SK-N-SH (cell line): ENCODE measurements at regions not wholly inside any gene's neighbourhood (a gene's known extent, or its start where the extent isn't known, plus 50 kb on each side); places are given as distances from the start of the nearest gene placed in this dataset.

Source experiments
- CTCF ChIA-PET: fragments of 300-600, 350-600 bp; formaldehyde crosslinking; extraction: SDS; loops from one replicate; lab custom pipeline; 2021; lab: Yijun Ruan, JAX
- POLR2A ChIA-PET: fragments of 350-600 bp; sonication (Branson Sonifier 250); formaldehyde crosslinking; extraction: SDS; loops from one replicate; lab custom pipeline; 2020; ENCODE audit warnings: antibody characterized with exemption, inconsistent platforms; lab: Yijun Ruan, JAX
- DNase-seq: peaks from one replicate; pipeline ENCODE4 v3.0.0; 2012
- H2AFZ ChIP-seq: fragments of 200-600 bp; sonication (generic); 2 replicates; pipeline ENCODE4 v1.8.1; 2016; ENCODE audit warnings: antibody characterized with exemption, mild to moderate bottlenecking, low read depth
- H3F3A ChIP-seq: fragments of 200-600 bp; sonication (generic); replicated peaks from 2 replicates; pipeline ENCODE3; 2016; ENCODE audit warnings: antibody characterized with exemption, mild to moderate bottlenecking; ENCODE audit not compliant: insufficient read depth
- H3K27ac ChIP-seq, 2 experiments: fragments of 200-500 bp in 1 of 2; fragments of 200-600 bp in 1 of 2; sonication (Bioruptor generic) in 1 of 2; sonication (generic), shearing (Covaris generic) in 1 of 2; 2 replicates each; pipeline versions ENCODE4 v1.5.1 to v1.6.1; 2014 to 2016; ENCODE audit warnings: low read depth in 2 of 2, inconsistent platforms in 1 of 2, low read length in 1 of 2, mild to moderate bottlenecking in 1 of 2, mixed read lengths in 1 of 2
- H3K27me3 ChIP-seq: fragments of 200-600 bp; sonication (generic), shearing (Covaris generic); 2 replicates; pipeline ENCODE4 v1.6.1; 2016; ENCODE audit warnings: mixed run types; ENCODE audit not compliant: insufficient read depth
- H3K36me3 ChIP-seq, 2 experiments: fragments of 200-500 bp in 1 of 2; fragments of 200-600 bp in 1 of 2; sonication (Bioruptor generic) in 1 of 2; sonication (generic) in 1 of 2; replicated peaks in 1 of 2; 2 replicates each; pipeline versions ENCODE3 to v1.5.1; 2014 to 2016; ENCODE audit warnings: low read length in 1 of 2, mild to moderate bottlenecking in 1 of 2; ENCODE audit not compliant: insufficient read depth in 2 of 2, control insufficient read depth in 1 of 2
- H3K4me1 ChIP-seq, 2 experiments: fragments of 200-500 bp in 1 of 2; fragments of 200-600 bp in 1 of 2; sonication (Bioruptor generic) in 1 of 2; sonication (generic), shearing (Covaris generic) in 1 of 2; 2 replicates each; pipeline versions ENCODE4 v1.5.1 to v1.6.1; 2014 to 2016; ENCODE audit warnings: low read depth in 1 of 2, low read length in 1 of 2, mixed run types in 1 of 2; ENCODE audit not compliant: insufficient read depth in 2 of 2, control insufficient read depth in 1 of 2
- H3K4me2 ChIP-seq: fragments of 200-600 bp; sonication (generic), shearing (Covaris generic); 2 replicates; pipeline ENCODE4 v1.6.1; 2017; ENCODE audit warnings: mixed run types
- H3K4me3 ChIP-seq, 2 experiments: fragments of 200-500 bp in 1 of 2; fragments of 200-600 bp in 1 of 2; sonication (Bioruptor generic) in 1 of 2; sonication (generic), shearing (Covaris generic) in 1 of 2; 2 replicates each; pipeline versions ENCODE4 v1.5.1 to v1.8.1; 2014 to 2016; ENCODE audit warnings: low read depth in 2 of 2, inconsistent platforms in 1 of 2, low read length in 1 of 2, mild to moderate bottlenecking in 1 of 2, mixed read lengths in 1 of 2, moderate library complexity in 1 of 2
- H3K79me2 ChIP-seq: fragments of 200-600 bp; sonication (generic); 2 replicates; pipeline ENCODE4 v1.8.1; 2017; ENCODE audit warnings: mild to moderate bottlenecking; ENCODE audit not compliant: insufficient read depth
- H3K9ac ChIP-seq: fragments of 200-600 bp; sonication (generic); 2 replicates; pipeline ENCODE4 v1.6.1; 2017; ENCODE audit warnings: mixed run types
- H3K9me2 ChIP-seq: fragments of 200-600 bp; sonication (generic); 2 replicates; pipeline ENCODE4 v1.6.1; 2017; ENCODE audit warnings: mixed run types
- H3K9me3 ChIP-seq: fragments of 200-600 bp; sonication (generic); 2 replicates; pipeline ENCODE4 v1.6.1; 2017; ENCODE audit warnings: mixed run types, mild to moderate bottlenecking, moderate library complexity
- H4K20me1 ChIP-seq: fragments of 200-600 bp; sonication (generic); 2 replicates; pipeline ENCODE4 v1.6.1; 2017; ENCODE audit warnings: mild to moderate bottlenecking, mixed run types; ENCODE audit not compliant: insufficient read depth
- FOSL2 ChIP-seq: IDR thresholded peaks from 2 replicates; pipeline ENCODE4 v1.4.0; 2012; ENCODE audit warnings: low read depth, mild to moderate bottlenecking, moderate library complexity, borderline replicate concordance
- GABPA ChIP-seq: IDR thresholded peaks from 2 replicates; pipeline ENCODE4 v1.4.0; 2012; ENCODE audit warnings: low read depth, mild to moderate bottlenecking
- GATA2 ChIP-seq: sonication (generic); formaldehyde crosslinking; IDR thresholded peaks from 2 replicates; pipeline ENCODE4 v1.5.0; 2020; ENCODE audit warnings: mild to moderate bottlenecking, missing genetic modification reagents
- JUND ChIP-seq: IDR thresholded peaks from 2 replicates; pipeline ENCODE4 v1.4.0; 2012
- MXI1 ChIP-seq: IDR thresholded peaks from 2 replicates; pipeline ENCODE4 v1.6.1; 2012; ENCODE audit warnings: mild to moderate bottlenecking, low read depth, low read length, improper control_type of control experiment
- NFIC ChIP-seq: IDR thresholded peaks from 2 replicates; pipeline ENCODE4 v1.4.0; 2012; ENCODE audit warnings: borderline replicate concordance
- NRF1 ChIP-seq: IDR thresholded peaks from 2 replicates; pipeline ENCODE4 v1.6.1; 2012; ENCODE audit warnings: low read depth, mild to moderate bottlenecking, low read length
- POLR2AphosphoS5 ChIP-seq: IDR thresholded peaks from 2 replicates; pipeline ENCODE4 v1.6.1; 2012; ENCODE audit warnings: low read depth, low read length
- RCOR1 ChIP-seq: fragments of 150-350 bp; IDR thresholded peaks from 2 replicates; pipeline ENCODE4 v1.6.1; 2017; ENCODE audit warnings: antibody characterized with exemption, low read length
- RXRA ChIP-seq: IDR thresholded peaks from 2 replicates; pipeline ENCODE4 v1.4.0; 2012; ENCODE audit warnings: low read depth, mild to moderate bottlenecking, borderline replicate concordance
- SIN3A ChIP-seq: IDR thresholded peaks from 2 replicates; pipeline ENCODE4 v1.6.1; 2012; ENCODE audit warnings: low read depth, mild to moderate bottlenecking, low read length, moderate library complexity, borderline replicate concordance
- SMC3 ChIP-seq: IDR thresholded peaks from 2 replicates; pipeline ENCODE4 v1.6.1; 2012; ENCODE audit warnings: low read depth, low read length, improper control_type of control experiment
- TAF1 ChIP-seq: IDR thresholded peaks from 2 replicates; pipeline ENCODE4 v1.6.1; 2012; ENCODE audit warnings: low read depth, mild to moderate bottlenecking, low read length, moderate library complexity, borderline replicate concordance
- TEAD4 ChIP-seq: IDR thresholded peaks from 2 replicates; pipeline ENCODE4 v1.4.0; 2012; ENCODE audit warnings: mild to moderate bottlenecking, borderline replicate concordance; ENCODE audit not compliant: insufficient read depth
- WGBS: methylation state at CpG from one replicate; pipeline ENCODE4 v1.1.6; 2017; ENCODE audit warnings: low lambda C conversion rate; 5-methylcytosine and 5-hydroxymethylcytosine counted together
- TF ChIP-seq, protein P1 (sequence below): IDR thresholded peaks from 2 replicates; pipeline ENCODE4; 2012
- TF ChIP-seq, protein P2 (sequence below): fragments of 150-350 bp; IDR thresholded peaks from 2 replicates; pipeline ENCODE4 v1.6.1; 2016; ENCODE audit warnings: mild to moderate bottlenecking, low read depth, low read length
- TF ChIP-seq, protein P3 (sequence below): fragments of 200-600 bp; sonication (generic); IDR thresholded peaks from 2 replicates; pipeline ENCODE4 v1.6.1; 2017; ENCODE audit warnings: antibody characterized with exemption, mild to moderate bottlenecking, moderate library complexity
- TF ChIP-seq, protein P4 (sequence below): fragments of 150-350 bp; IDR thresholded peaks from 2 replicates; pipeline ENCODE4 v1.6.1; 2017; ENCODE audit warnings: antibody characterized with exemption, low read length, low read depth, borderline replicate concordance
- TF ChIP-seq, protein P5 (sequence below): IDR thresholded peaks from 2 replicates; pipeline ENCODE4 v1.4.0; 2012; ENCODE audit warnings: low read depth, borderline replicate concordance
- TF ChIP-seq, protein P6 (sequence below): IDR thresholded peaks from 2 replicates; pipeline ENCODE4 v1.6.1; 2012; ENCODE audit warnings: mild to moderate bottlenecking, low read depth, low read length, moderate library complexity

DNA sequence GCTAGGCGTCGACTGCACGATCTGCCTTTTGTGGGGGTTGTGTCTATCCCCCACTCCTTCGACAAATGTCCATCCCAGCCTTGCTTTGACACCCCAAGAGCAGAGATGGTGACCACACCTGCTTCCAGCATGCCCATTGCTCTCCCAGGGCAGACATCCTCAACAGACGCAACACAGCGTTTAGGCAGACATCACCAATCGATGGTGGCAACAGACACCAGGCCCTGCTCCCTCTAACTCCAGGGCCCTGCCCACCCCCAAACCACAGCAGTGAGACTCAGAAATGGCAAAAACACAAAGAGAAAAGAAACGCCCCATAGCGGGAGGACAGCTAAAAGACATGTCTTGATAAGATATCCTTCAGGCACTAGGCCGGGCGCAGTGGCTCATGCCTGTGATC lies 150.9 kb downstream of the CRYBB2 start:
- Histone ChIP-seq H3K4me2 (no peak overlapping the region), H4K20me1 (no peaks in the 10 kb centered on the region), H3K4me3 (no peak overlapping the region), H3K27ac (no peak overlapping the region), H3K79me2 (no peaks in the 10 kb centered on the region), H3F3A (no peaks in the 10 kb centered on the region), H3K27me3 (no peaks in the 10 kb centered on the region), H2AFZ (no peak overlapping the region), H3K9me2 (no peaks in the 10 kb centered on the region), H3K9me3 (no peaks in the 10 kb centered on the region), H3K4me1 (no peaks in the 10 kb centered on the region; a peak in 1 of 4 replicates), H3K9ac (no peak overlapping the region), H3K36me3 (no peaks in the 10 kb centered on the region)
- CTCF ChIA-PET = no interaction called here
- no peak for TF ChIP-seq POLR2AphosphoS5
- TF ChIP-seq, protein P1, sequence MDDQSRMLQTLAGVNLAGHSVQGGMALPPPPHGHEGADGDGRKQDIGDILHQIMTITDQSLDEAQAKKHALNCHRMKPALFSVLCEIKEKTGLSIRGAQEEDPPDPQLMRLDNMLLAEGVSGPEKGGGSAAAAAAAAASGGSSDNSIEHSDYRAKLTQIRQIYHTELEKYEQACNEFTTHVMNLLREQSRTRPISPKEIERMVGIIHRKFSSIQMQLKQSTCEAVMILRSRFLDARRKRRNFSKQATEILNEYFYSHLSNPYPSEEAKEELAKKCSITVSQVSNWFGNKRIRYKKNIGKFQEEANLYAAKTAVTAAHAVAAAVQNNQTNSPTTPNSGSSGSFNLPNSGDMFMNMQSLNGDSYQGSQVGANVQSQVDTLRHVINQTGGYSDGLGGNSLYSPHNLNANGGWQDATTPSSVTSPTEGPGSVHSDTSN = no peak
- TF ChIP-seq, protein P2, sequence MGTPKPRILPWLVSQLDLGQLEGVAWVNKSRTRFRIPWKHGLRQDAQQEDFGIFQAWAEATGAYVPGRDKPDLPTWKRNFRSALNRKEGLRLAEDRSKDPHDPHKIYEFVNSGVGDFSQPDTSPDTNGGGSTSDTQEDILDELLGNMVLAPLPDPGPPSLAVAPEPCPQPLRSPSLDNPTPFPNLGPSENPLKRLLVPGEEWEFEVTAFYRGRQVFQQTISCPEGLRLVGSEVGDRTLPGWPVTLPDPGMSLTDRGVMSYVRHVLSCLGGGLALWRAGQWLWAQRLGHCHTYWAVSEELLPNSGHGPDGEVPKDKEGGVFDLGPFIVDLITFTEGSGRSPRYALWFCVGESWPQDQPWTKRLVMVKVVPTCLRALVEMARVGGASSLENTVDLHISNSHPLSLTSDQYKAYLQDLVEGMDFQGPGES = no peak
- no peak for TF ChIP-seq MXI1
- TF ChIP-seq, protein P3, sequence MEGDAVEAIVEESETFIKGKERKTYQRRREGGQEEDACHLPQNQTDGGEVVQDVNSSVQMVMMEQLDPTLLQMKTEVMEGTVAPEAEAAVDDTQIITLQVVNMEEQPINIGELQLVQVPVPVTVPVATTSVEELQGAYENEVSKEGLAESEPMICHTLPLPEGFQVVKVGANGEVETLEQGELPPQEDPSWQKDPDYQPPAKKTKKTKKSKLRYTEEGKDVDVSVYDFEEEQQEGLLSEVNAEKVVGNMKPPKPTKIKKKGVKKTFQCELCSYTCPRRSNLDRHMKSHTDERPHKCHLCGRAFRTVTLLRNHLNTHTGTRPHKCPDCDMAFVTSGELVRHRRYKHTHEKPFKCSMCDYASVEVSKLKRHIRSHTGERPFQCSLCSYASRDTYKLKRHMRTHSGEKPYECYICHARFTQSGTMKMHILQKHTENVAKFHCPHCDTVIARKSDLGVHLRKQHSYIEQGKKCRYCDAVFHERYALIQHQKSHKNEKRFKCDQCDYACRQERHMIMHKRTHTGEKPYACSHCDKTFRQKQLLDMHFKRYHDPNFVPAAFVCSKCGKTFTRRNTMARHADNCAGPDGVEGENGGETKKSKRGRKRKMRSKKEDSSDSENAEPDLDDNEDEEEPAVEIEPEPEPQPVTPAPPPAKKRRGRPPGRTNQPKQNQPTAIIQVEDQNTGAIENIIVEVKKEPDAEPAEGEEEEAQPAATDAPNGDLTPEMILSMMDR = no peak
- TF ChIP-seq JUND = no peak
- TF ChIP-seq GATA2 (CRISPR knock-in tag) = no peak
- TF ChIP-seq RXRA = no peak
- no peak for TF ChIP-seq GABPA
- no peak for TF ChIP-seq NFIC
- TF ChIP-seq, protein P4, sequence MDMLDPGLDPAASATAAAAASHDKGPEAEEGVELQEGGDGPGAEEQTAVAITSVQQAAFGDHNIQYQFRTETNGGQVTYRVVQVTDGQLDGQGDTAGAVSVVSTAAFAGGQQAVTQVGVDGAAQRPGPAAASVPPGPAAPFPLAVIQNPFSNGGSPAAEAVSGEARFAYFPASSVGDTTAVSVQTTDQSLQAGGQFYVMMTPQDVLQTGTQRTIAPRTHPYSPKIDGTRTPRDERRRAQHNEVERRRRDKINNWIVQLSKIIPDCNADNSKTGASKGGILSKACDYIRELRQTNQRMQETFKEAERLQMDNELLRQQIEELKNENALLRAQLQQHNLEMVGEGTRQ = no peak
- TF ChIP-seq TEAD4 = no peak
- no peak for TF ChIP-seq SMC3
- no peak for TF ChIP-seq TAF1
- TF ChIP-seq, protein P5, sequence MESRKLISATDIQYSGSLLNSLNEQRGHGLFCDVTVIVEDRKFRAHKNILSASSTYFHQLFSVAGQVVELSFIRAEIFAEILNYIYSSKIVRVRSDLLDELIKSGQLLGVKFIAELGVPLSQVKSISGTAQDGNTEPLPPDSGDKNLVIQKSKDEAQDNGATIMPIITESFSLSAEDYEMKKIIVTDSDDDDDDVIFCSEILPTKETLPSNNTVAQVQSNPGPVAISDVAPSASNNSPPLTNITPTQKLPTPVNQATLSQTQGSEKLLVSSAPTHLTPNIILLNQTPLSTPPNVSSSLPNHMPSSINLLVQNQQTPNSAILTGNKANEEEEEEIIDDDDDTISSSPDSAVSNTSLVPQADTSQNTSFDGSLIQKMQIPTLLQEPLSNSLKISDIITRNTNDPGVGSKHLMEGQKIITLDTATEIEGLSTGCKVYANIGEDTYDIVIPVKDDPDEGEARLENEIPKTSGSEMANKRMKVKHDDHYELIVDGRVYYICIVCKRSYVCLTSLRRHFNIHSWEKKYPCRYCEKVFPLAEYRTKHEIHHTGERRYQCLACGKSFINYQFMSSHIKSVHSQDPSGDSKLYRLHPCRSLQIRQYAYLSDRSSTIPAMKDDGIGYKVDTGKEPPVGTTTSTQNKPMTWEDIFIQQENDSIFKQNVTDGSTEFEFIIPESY = no peak
- TF ChIP-seq, protein P6, sequence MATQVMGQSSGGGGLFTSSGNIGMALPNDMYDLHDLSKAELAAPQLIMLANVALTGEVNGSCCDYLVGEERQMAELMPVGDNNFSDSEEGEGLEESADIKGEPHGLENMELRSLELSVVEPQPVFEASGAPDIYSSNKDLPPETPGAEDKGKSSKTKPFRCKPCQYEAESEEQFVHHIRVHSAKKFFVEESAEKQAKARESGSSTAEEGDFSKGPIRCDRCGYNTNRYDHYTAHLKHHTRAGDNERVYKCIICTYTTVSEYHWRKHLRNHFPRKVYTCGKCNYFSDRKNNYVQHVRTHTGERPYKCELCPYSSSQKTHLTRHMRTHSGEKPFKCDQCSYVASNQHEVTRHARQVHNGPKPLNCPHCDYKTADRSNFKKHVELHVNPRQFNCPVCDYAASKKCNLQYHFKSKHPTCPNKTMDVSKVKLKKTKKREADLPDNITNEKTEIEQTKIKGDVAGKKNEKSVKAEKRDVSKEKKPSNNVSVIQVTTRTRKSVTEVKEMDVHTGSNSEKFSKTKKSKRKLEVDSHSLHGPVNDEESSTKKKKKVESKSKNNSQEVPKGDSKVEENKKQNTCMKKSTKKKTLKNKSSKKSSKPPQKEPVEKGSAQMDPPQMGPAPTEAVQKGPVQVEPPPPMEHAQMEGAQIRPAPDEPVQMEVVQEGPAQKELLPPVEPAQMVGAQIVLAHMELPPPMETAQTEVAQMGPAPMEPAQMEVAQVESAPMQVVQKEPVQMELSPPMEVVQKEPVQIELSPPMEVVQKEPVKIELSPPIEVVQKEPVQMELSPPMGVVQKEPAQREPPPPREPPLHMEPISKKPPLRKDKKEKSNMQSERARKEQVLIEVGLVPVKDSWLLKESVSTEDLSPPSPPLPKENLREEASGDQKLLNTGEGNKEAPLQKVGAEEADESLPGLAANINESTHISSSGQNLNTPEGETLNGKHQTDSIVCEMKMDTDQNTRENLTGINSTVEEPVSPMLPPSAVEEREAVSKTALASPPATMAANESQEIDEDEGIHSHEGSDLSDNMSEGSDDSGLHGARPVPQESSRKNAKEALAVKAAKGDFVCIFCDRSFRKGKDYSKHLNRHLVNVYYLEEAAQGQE = no peak
- no peak for TF ChIP-seq FOSL2
- TF ChIP-seq RCOR1 = no peak
- no peak for TF ChIP-seq NRF1
- no peak for TF ChIP-seq SIN3A
- POLR2A ChIA-PET = no interaction called here
- 94% methylated on average over 10 of the region's 11 CpGs for WGBS
- DNase-seq = no peak
